NCI-H1092 treated with DMSO at 0.1 percent for 48 hours (cell line): ENCODE measurements at regions not wholly inside any gene's neighbourhood (a gene's known extent, or its start where the extent isn't known, plus 50 kb on each side); places are given as distances from the start of the nearest gene placed in this dataset.
A peak's percentile ranks its signal among the peaks of the same experiment; 100 is the strongest.
"Not testable (repeated sequence)": the region's sequence is repeated elsewhere in the genome, so short reads cannot be mapped to it uniquely, and the experiment has no call there.

Experiments
- DNase-seq: peaks from one replicate; lab custom pipeline; 2025; lab: John Stamatoyannopoulos, UW

DNA sequence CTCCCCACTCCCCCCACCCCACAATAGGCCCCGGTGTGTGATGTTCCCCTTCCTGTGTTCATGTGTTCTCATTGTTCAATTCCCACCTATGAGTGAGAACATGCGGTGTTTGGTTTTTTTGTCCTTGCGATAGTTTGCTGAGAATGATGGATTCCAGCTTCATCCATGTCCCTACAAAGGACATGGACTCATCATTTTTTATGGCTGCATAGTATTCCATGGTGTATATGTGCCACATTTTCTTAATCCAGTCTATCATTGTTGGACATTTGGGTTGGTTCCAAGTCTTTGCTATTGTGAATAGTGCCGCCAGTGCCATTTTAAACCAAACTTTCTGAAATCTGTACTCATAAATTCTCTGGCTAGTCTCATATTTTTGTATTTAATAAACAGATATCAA, 85.3 kb upstream of the MAGI3 start:
- not testable (repeated sequence) for DNase-seq

DNA sequence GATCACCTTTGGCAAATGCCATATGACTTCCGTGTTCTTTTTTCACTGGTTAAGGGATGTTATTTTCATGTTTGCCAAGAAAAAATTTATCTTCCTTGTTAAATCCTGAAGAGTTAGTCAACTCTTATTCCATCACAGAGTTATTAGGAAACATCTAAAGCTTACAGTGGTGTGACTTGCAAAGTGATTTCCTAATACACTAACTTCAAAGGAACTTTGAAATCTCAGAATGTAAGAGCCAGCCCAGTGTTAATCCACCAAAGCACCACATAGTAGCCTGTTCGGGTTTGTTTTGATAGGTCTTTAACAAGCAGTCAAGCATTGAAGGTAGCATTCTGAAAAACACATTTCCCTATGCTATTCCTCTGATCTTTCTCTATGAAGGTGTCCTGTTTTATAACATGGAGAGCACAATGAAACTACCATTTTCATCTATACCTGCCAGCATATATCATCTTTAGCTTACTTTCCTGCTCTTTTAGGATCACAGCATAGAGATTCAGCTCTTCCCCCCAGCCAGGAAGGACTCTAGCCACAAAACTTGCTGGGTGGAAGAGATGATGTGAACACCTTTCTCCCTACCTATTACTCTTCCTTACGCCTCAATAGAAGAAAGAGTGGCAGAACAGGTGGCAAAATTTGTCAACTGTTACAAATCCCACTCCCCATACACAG, 82.4 kb upstream of the MAGI3 start:
- no peak for DNase-seq

DNA sequence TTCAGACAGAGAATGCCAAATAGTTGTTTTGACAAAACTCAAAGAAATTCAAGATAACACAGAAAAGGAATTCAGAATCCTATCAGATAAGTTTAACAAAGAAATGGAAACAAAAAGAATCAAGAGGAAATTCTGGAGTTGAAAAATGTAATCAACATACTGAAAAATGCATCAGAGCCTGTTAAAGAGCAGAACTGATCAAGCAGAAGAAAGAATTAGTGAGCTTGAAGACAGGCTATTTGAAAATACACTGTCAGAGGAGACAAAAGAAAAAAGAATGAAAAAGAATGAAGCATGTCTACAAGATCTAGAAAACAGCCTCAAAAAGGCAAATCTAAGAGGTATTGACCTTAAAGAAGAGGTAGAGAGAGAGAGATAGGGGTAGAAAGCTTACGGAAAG, 77.7 kb upstream of the MAGI3 start:
- not testable (repeated sequence) for DNase-seq

- DNase-seq: no peak
Observed at GRCh38 chr1:113314600-113314999, 75.7 kb upstream of the MAGI3 start.

DNA sequence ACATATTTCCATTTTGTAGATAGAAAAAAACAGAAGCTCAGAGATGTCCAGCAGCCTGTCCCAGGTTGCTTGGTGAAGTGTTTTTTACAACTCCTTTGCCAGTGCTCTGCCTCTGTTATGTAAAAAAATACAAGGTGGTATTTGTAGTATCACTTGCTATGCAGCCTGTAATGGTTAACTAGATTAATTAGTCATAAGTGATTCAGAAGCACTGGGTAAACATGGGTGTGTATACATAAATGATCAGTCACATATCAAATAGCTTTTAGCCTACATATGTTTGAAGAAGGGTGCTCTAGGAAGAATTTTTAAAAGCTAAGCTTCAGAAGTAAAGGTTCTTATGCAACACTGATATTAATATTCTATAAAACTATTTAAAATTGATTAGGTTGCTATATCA, 70.0 kb upstream of the MAGI3 start:
- peak; percentile 12 for DNase-seq

- DNase-seq: no peak
Observed at GRCh38 chr1:113320972-113321680, 69.2 kb upstream of the MAGI3 start.

- no peak for DNase-seq
Observed at GRCh38 chr1:113321771-113322387, 68.4 kb upstream of the MAGI3 start.

DNA sequence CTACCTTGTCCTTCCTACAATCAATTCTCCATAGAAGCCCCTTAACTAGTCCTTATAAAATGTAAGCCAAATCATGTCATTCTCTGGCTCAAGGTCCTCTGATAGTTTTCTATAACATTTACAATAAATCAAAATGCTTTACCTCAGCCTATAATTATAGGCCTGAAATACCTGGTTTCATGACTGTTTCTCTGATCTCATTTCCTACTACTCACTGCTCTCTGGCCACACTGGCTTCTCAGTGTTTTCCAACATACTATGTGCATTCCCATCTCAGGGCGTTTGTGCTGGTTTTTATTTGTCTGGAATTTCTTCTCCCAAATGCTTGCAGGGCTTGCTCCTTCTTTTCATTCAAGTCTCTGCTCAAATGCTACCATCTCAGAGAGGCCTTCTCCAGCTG, 67.9 kb upstream of the MAGI3 start:
- DNase-seq: no peak

DNA sequence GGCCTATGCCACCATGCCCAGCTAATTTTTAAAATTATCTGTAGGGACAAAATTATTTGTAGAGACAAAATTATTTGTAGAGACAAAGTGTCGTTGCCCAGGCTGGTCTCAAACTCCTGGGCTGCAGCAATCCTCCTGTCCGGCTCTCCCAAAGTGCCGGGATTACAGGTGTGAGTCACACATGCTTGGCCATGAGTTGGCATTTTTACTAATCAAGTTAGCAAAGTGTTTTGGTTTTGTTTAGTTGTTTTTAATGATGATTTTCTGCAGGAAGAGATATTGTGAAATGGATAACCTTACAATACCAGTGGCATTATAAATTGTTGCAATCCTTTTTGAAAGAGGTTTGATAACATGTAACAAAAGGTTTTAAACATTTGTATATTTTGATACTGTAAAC, 65.3 kb upstream of the MAGI3 start:
- DNase-seq: no peak

- DNase-seq: no peak
Observed at GRCh38 chr1:113326976-113327375, 63.3 kb upstream of the MAGI3 start.

- no peak for DNase-seq
Observed at GRCh38 chr1:113333056-113333455, 57.3 kb upstream of the MAGI3 start.

DNA sequence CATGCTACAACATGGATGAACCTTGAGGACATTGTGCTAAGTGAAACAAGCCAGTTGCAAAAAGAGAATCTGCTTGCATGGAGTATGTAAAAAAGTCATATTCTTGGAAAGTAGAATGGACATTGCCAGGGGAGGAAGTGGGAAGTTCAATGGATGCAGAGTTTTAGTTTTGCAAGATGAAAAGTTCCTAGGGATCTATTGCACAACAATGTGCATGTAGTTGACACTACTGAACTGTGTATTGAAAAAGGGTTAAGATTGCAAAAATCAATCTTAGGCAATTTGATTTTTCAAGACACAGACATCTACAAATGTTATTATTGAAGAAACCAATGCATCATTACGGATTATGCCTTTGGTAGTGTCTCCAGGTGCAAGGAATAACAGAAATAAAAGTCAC, 50.3 kb upstream of the MAGI3 start:
- DNase-seq: no peak
